RWPE1 (cell line): ENCODE measurements at regions not wholly inside any gene's neighbourhood (a gene's known extent, or its start where the extent isn't known, plus 50 kb on each side); places are given as distances from the start of the nearest gene placed in this dataset.

ENCODE experiments used
- CTCF ChIA-PET: fragments of 350-600 bp; sonication (Branson Sonifier 250); formaldehyde crosslinking; extraction: SDS; loops from one replicate; lab custom pipeline; 2021; lab: Yijun Ruan, JAX
- POLR2A ChIA-PET: fragments of 400-600 bp; formaldehyde crosslinking; extraction: SDS; loops from one replicate; lab custom pipeline; 2020; ENCODE audit warnings: antibody characterized with exemption; ENCODE audit not compliant: low non-redundant PET; lab: Yijun Ruan, JAX
- DNase-seq: peaks from one replicate; pipeline ENCODE4 v3.0.0; 2012; ENCODE audit warnings: low spot score
- H3K27ac ChIP-seq: fragments of 450-650 bp; 2 replicates; pipeline ENCODE4 v1.5.1; 2017
- CTCF ChIP-seq: fragments of 450-650 bp; conservative IDR thresholded peaks from 2 replicates; pipeline ENCODE4 v1.5.1; 2017; ENCODE audit warnings: low read depth, mild to moderate bottlenecking

GRCh38 chr10:111481866-111482265 lies 405.0 kb downstream of the ADRA2A start:
- TF ChIP-seq CTCF: no peak
- DNase-seq: no peak
- CTCF ChIA-PET: no interaction called here
- POLR2A ChIA-PET: no interaction called here
- H3K27ac ChIP-seq: no peak overlapping the region

GRCh38 chr10:111482621-111483216 lies 405.9 kb downstream of the ADRA2A start:
- POLR2A ChIA-PET: no interaction called here
- H3K27ac ChIP-seq: no peak overlapping the region
- TF ChIP-seq CTCF: no peak
- CTCF ChIA-PET: interaction anchor here (0.7 kb wide), 1 partner anchor 33 kb away, joined by 3 read pairs; no protein-coding TSS in a partner anchor
- DNase-seq: no peak

DNA sequence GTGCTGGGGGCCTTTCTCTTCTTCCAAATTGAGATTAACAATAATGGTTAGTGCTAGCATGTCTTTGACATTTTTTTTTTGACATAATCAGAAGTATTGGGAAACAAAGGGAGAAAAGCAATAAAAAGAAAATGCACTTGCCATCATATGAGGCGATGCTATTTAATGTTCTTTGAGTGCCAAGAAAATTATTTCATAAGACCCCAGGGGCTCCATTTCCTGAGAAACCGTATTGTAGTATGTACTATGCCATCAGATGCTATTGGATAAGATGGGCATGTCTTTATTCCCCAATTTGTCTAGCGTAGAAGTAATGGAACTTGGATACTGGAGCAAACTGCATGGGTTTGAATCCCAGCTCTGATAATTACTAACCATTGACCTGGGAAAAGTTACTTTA lies 408.9 kb downstream of the ADRA2A start:
- POLR2A ChIA-PET: no interaction called here
- no peak overlapping the region for H3K27ac ChIP-seq
- TF ChIP-seq CTCF: no peak
- DNase-seq: no peak
- CTCF ChIA-PET: no interaction called here

GRCh38 chr10:111486346-111486745 lies 409.5 kb downstream of the ADRA2A start:
- CTCF ChIA-PET: no interaction called here
- POLR2A ChIA-PET: no interaction called here

GRCh38 chr10:111488668-111489067 lies 411.8 kb downstream of the ADRA2A start:
- H3K27ac ChIP-seq: no peak overlapping the region
- CTCF ChIA-PET: no interaction called here
- POLR2A ChIA-PET: no interaction called here
- no peak for TF ChIP-seq CTCF
- DNase-seq: no peak

More at GRCh38 chr10:111486346-111486745, 409.5 kb downstream of the ADRA2A start:
- no peak overlapping the region for H3K27ac ChIP-seq
- no peak for DNase-seq
- no peak for TF ChIP-seq CTCF

- POLR2A ChIA-PET: no interaction called here
- TF ChIP-seq CTCF: no peak
- CTCF ChIA-PET: no interaction called here
Measured at GRCh38 chr10:111491154-111491553, 414.3 kb downstream of the ADRA2A start.

More at GRCh38 chr10:111491154-111491553, 414.3 kb downstream of the ADRA2A start:
- DNase-seq: no peak
- H3K27ac ChIP-seq: no peak overlapping the region
